ENCODE measurements at regions not wholly inside any gene's neighbourhood (a gene's known extent, or its start where the extent isn't known, plus 50 kb on each side); places are given as distances from the start of the nearest gene placed in this dataset.

GRCh38 chr7:156257904-156258303 is 382.7 kb upstream of the RNF32 start:
- TF ChIP-seq POLR2A (IDR thresholded peaks at IDR 0.05; ENCODE audit: low read depth, low read length) = no peak
- TF ChIP-seq POLR2AphosphoS5 (IDR thresholded peaks at IDR 0.05; ENCODE audit: low read depth, low read length) = no peak

Data from GM12892 (cell line).